ENCODE measurements at regions not wholly inside any gene's neighbourhood (a gene's known extent, or its start where the extent isn't known, plus 50 kb on each side); places are given as distances from the start of the nearest gene placed in this dataset.
A peak's percentile ranks its signal among the peaks of the same experiment; 100 is the strongest.

- DNase-seq (ENCODE audit: extremely low read depth, insufficient read length): peak; percentile 72
- Histone ChIP-seq H3K27me3 (replicated peaks; ENCODE audit: control insufficient read depth, insufficient read depth, low read length) (peaks cover 1% of the 10 kb centered on the region; the same call in 1 of the 2 replicates), H3K36me3 (ENCODE audit: control insufficient read depth, insufficient read depth, low read length) (no peaks in the 10 kb centered on the region), H3K4me3 (replicated peaks; ENCODE audit: low read depth, low read length) (no peak overlapping the region)
- no peak for TF ChIP-seq CTCF (IDR thresholded peaks at IDR 0.05; ENCODE audit: insufficient read depth, low read length, poor library complexity, severe bottlenecking)
Observed at GRCh38 chr11:71383461-71383860, 64.7 kb downstream of the DHCR7 start.

DNA sequence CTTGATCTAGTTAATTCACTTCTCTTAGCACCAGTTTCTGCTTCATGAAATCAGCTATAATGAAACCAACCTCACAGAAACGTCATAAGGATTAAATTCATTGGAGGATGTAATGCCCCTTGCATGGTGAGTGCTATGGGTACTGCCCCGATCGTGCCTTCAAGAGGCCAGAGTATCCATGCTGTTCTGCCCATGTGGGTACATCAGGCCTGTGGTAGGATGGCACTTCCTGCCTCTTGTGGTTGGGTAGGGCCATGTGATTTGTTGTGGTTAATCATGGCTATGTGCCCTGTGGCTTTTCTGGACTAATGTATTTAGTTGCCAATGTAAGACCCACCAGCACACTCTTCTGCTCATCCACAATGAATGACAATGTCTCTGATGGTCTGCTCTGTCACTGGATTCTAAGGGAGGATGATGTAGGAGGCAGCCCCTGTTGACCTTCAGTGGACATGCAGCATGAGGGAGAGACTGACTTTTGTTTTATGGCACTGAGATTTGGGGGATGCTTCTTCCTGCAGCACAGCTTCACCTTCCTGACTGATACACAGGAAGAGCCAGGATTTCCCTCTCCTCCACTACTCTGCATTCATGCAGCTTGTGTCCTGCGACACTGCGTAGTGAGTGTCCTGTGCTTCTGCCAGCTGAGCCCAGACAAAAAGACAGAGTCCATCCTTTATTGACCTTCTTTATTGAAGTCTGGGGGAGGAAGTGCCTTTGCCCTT is 66.2 kb downstream of the DHCR7 start:
- Histone ChIP-seq H3K27me3 (replicated peaks; ENCODE audit: control insufficient read depth, insufficient read depth, low read length) (no peaks in the 10 kb centered on the region), H3K36me3 (ENCODE audit: control insufficient read depth, insufficient read depth, low read length) (no peaks in the 10 kb centered on the region), H3K4me3 (replicated peaks; ENCODE audit: low read depth, low read length) (no peak overlapping the region)
- no peak for TF ChIP-seq CTCF (IDR thresholded peaks at IDR 0.05; ENCODE audit: insufficient read depth, low read length, poor library complexity, severe bottlenecking)
- no peak for DNase-seq (ENCODE audit: extremely low read depth, insufficient read length)

DNA sequence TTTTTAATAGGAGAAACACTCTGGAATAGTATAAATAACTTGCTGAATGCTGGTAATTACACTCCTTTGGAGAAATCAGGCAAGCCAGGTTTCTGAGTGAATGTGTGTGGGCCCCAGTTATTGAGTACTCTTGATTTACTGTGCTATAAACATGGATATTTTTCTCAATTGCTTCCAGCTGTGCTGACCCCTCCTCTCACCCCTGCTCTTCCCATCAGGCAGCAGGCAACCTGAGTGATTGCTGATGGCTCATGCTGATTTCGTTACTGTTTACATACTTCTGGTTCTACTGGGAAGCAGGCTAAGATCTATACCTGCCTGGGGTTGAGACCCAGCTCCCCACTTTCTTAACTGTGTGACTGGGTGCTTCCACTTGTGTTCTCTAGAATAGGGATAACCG is 68.5 kb downstream of the DHCR7 start:
- Histone ChIP-seq H3K27me3 (replicated peaks; ENCODE audit: control insufficient read depth, insufficient read depth, low read length) (no peaks in the 10 kb centered on the region), H3K36me3 (ENCODE audit: control insufficient read depth, insufficient read depth, low read length) (no peaks in the 10 kb centered on the region), H3K4me3 (replicated peaks; ENCODE audit: low read depth, low read length) (no peak overlapping the region)
- TF ChIP-seq CTCF (IDR thresholded peaks at IDR 0.05; ENCODE audit: insufficient read depth, low read length, poor library complexity, severe bottlenecking): no peak
- no peak for DNase-seq (ENCODE audit: extremely low read depth, insufficient read length)

DNA sequence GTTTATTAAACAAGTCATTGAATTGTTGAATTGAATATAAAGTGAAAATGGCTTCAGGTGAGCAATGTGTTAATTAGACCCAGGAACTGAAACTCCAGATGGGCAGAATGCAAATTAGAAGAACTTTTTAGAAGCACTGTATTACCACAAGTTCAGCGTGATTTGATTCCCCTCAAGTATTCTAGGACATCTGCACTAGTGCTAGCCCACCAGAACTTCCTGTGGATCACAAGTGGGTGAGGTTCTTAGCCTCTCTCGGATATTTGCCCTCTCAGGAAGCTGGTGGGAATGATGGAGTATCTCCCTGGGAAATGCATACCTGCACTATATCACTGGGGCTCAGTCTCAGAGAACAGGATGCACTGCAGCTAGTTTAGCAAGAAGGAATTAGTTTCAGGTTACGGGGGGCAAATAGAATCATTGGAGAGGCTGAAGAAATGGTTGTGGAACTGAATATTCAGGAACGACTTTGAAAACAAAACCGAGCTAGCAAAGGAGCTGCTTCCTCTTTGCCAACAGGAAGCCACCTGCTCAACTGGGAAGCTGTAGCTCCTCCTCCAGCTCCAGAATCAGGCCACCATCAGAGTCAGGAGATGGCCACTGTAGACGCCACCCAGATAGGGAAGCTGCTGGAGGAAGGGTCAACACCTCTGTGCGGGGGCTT is 74.3 kb downstream of the DHCR7 start:
- no peak for TF ChIP-seq CTCF (IDR thresholded peaks at IDR 0.05; ENCODE audit: insufficient read depth, low read length, poor library complexity, severe bottlenecking)
- H3K27me3 ChIP-seq (replicated peaks; ENCODE audit: control insufficient read depth, insufficient read depth, low read length): no peaks in the 10 kb centered on the region
- no peaks in the 10 kb centered on the region for H3K36me3 ChIP-seq (ENCODE audit: control insufficient read depth, insufficient read depth, low read length)
- peak; percentile 63 for DNase-seq (ENCODE audit: extremely low read depth, insufficient read length)
- H3K4me3 ChIP-seq (replicated peaks; ENCODE audit: low read depth, low read length): no peak overlapping the region; the same call in 1 of the 2 replicates

DNA sequence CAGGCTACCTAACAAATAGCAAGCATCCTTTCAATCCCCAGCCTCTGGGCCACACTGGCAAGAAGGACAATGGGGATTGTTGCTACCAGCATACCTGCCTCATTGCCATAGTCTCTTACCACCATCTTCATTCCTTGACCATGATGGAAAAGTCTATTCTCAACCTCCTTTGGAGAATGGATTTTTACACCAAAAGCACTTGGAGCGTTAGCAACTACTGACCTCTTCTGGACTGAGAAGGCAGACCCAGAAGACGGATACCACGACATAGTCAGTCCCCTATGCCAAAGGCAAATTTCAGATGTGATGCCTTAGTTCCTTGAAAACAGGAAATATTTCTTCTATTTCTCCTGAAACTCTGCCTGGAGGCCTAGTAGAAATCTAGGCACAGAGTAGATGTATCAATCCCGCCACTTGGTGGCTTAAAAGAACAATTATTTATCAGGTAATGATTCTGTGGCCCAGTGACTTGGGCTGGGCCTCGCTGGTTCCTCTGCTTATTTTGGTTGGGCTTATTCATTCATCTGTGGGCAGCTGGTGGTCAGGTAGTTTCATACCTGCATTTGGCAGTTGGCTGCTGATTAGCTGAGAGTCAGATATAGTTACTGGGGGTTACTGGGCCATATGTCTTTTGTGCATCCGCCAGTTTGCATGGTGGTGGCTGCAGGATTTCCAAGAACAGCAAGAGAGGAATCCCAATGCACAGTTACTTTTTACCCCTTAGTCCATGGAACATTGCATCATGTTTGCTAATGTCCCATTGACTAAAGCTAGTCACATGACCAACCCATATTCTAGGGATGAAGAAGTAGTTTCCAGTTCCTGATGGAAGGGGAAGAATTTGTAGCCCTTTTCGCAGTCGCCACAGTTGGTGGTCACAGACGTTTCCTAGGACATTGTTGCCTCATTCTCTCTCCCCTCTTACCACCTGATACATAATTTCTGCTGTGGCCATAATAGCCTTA is 75.2 kb downstream of the DHCR7 start:
- H3K36me3 ChIP-seq (ENCODE audit: control insufficient read depth, insufficient read depth, low read length): no peaks in the 10 kb centered on the region
- no peaks in the 10 kb centered on the region for H3K27me3 ChIP-seq (replicated peaks; ENCODE audit: control insufficient read depth, insufficient read depth, low read length)
- TF ChIP-seq CTCF (IDR thresholded peaks at IDR 0.05; ENCODE audit: insufficient read depth, low read length, poor library complexity, severe bottlenecking): peak; percentile 35
- H3K4me3 ChIP-seq (replicated peaks; ENCODE audit: low read depth, low read length): no peak overlapping the region
- DNase-seq (ENCODE audit: extremely low read depth, insufficient read length): peak; percentile 32
